Prostate gland (tissue), 2 donors: ENCODE measurements at regions not wholly inside any gene's neighbourhood (a gene's known extent, or its start where the extent isn't known, plus 50 kb on each side); places are given as distances from the start of the nearest gene placed in this dataset.

ENCODE experiments used
- CTCF ChIP-seq, 4 experiments: fragments of 200-600 bp in 2 of 4; fragments of 450-650 bp in 2 of 4; sonication (generic) in 2 of 4; IDR thresholded peaks; 1 replicate in 3 of 4; 2 replicates in 1 of 4; pipeline ENCODE4 v1.5.1; 2016 to 2019; ENCODE audit warnings: antibody characterized with exemption in 4 of 4, mild to moderate bottlenecking in 2 of 4, moderate library complexity in 2 of 4
- POLR2A ChIP-seq: fragments of 450-650 bp; IDR thresholded peaks from one replicate; pipeline ENCODE4 v1.6.1; 2016; ENCODE audit warnings: antibody characterized with exemption, mild to moderate bottlenecking
- POLR2AphosphoS5 ChIP-seq: sonication (generic); formaldehyde crosslinking; IDR thresholded peaks from one replicate; pipeline ENCODE4 v1.6.1; 2017; ENCODE audit warnings: antibody characterized with exemption

- TF ChIP-seq CTCF (IDR thresholded peaks at IDR 0.05) (no peak), POLR2A (no peak), POLR2AphosphoS5 (no peak)
Measured at GRCh38 chr6:92114797-92115196, 1304.6 kb downstream of the EPHA7 start.
